Upper lobe of left lung (tissue), 6 donors: ENCODE measurements at regions not wholly inside any gene's neighbourhood (a gene's known extent, or its start where the extent isn't known, plus 50 kb on each side); places are given as distances from the start of the nearest gene placed in this dataset.

Source experiments
- ATAC-seq, 2 donors: fragments of 200-7000 bp; cut with Tn5 transposase; one replicate each; pipeline ENCODE4 v1.9.1; 2022; ENCODE audit warnings: mild to moderate bottlenecking in 2 of 2, moderate library complexity in 2 of 2; ENCODE audit not compliant: low FRiP score in 2 of 2
- DNase-seq, 2 donors: peaks; one replicate each; pipeline ENCODE4 v3.0.0-alpha.2; 2019 to 2020
- H3K27ac ChIP-seq, 4 donors: fragments of 200-600 bp; sonication (generic); one replicate each; pipeline ENCODE4 v1.5.1; 2016 to 2019
- H3K27me3 ChIP-seq, 4 donors: fragments of 200-600 bp; sonication (generic); one replicate each; pipeline ENCODE4 v1.5.1; 2017 to 2019
- H3K36me3 ChIP-seq, 4 donors: fragments of 200-600 bp; sonication (generic); one replicate each; pipeline ENCODE4 v1.5.1; 2016 to 2019
- H3K4me1 ChIP-seq, 4 donors: fragments of 200-600 bp; sonication (generic); one replicate each; pipeline ENCODE4 v1.5.1; 2018 to 2019
- H3K4me3 ChIP-seq, 4 donors: fragments of 200-600 bp; sonication (generic); one replicate each; pipeline ENCODE4 v1.5.1; 2017 to 2019; ENCODE audit warnings: mild to moderate bottlenecking in 2 of 4, moderate library complexity in 1 of 4
- H3K9me3 ChIP-seq, 4 donors: fragments of 200-600 bp; sonication (generic); one replicate each; pipeline ENCODE4 v1.5.1; 2018 to 2019
- EP300 ChIP-seq, 4 donors: sonication (generic); formaldehyde crosslinking; IDR thresholded peaks; one replicate each; pipeline ENCODE4 v1.5.1; 2017; ENCODE audit warnings: antibody characterized with exemption in 4 of 4, control low read depth in 2 of 4
- POLR2A ChIP-seq, 4 donors: fragments of 450-650 bp; IDR thresholded peaks; one replicate each; pipeline ENCODE4 v1.5.1; 2016 to 2017; ENCODE audit warnings: antibody characterized with exemption in 4 of 4, mild to moderate bottlenecking in 2 of 4
- POLR2AphosphoS5 ChIP-seq, 2 donors: sonication (generic); formaldehyde crosslinking; IDR thresholded peaks; one replicate each; pipeline ENCODE4 v1.5.1; 2017; ENCODE audit warnings: antibody characterized with exemption in 2 of 2
- WGBS, 2 donors: methylation state at CpG; one replicate each; pipeline ENCODE4 v1.1.5; 2017 to 2018; 5-methylcytosine and 5-hydroxymethylcytosine counted together
- TF ChIP-seq, protein P1 (sequence below), 6 experiments: fragments of 450-650 bp in 4 of 6; fragments of 200-600 bp in 2 of 6; sonication (generic) in 2 of 6; IDR thresholded peaks; one replicate each; pipeline ENCODE4 v1.5.1; 2016 to 2019; ENCODE audit warnings: antibody characterized with exemption in 6 of 6
- donor health status: DM: no; HTN: no; CAD: no; lungs with moderate emphysema.
- donor health status: DM: no; HTN: yes; CAD: no; lungs with severe emphysema.

DNA sequence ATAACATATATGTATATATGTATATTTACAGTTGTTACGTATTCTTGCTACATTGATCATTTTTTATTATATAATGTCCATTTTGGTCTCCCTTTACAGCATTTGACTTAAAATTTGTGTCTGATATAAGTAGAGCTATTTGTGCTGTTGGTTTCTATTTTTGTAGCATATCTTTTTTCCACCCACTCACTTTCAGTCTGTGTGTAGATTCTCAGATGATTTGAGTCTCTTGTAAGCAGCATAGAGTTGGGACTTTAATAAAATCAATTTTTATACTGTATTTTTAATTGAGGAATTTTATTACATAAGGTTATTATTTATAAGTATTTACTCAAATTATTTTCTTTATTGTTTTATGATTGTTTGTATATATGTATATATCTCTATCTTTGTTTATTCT, 1293.7 kb downstream of the TMEM121 start:
- H3K4me1 ChIP-seq = no peaks in the 10 kb centered on the region
- H3K27ac ChIP-seq = no peak overlapping the region
- no peaks in the 10 kb centered on the region for H3K36me3 ChIP-seq
- H3K4me3 ChIP-seq = no peak overlapping the region
- ATAC-seq = no peak
- no peaks in the 10 kb centered on the region for H3K27me3 ChIP-seq
- TF ChIP-seq, protein P1, sequence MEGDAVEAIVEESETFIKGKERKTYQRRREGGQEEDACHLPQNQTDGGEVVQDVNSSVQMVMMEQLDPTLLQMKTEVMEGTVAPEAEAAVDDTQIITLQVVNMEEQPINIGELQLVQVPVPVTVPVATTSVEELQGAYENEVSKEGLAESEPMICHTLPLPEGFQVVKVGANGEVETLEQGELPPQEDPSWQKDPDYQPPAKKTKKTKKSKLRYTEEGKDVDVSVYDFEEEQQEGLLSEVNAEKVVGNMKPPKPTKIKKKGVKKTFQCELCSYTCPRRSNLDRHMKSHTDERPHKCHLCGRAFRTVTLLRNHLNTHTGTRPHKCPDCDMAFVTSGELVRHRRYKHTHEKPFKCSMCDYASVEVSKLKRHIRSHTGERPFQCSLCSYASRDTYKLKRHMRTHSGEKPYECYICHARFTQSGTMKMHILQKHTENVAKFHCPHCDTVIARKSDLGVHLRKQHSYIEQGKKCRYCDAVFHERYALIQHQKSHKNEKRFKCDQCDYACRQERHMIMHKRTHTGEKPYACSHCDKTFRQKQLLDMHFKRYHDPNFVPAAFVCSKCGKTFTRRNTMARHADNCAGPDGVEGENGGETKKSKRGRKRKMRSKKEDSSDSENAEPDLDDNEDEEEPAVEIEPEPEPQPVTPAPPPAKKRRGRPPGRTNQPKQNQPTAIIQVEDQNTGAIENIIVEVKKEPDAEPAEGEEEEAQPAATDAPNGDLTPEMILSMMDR (IDR thresholded peaks at IDR 0.05) = no peak
- no peak for TF ChIP-seq EP300 (IDR thresholded peaks at IDR 0.05)
- no peak for TF ChIP-seq POLR2AphosphoS5 (IDR thresholded peaks at IDR 0.05)
- no peak for TF ChIP-seq POLR2A (IDR thresholded peaks at IDR 0.05)
- DNase-seq = no peak
- H3K9me3 ChIP-seq = no peaks in the 10 kb centered on the region
- WGBS, 2 donors = 82 to 92% methylated on average over 1 of the region's 1 CpG

DNA sequence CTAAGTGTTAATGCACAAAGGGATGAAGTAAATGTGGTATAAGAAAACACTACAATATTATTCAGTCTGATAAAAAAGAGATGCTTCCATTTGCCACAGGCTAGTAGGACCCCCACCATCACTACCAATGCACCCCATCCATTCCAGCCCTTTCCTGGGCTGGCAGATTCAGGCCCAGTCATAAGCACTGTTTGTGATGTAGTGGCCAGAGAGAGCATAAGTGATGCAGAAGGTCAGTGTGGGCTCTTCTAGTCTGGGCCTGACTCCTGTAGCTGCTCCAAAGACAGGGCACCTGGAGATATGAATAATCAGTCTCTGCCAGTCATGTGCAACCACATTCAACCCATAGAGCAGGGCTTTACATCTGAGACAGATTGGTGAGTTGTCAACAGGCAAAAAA, 1294.7 kb downstream of the TMEM121 start:
- no peaks in the 10 kb centered on the region for H3K36me3 ChIP-seq
- DNase-seq = no peak
- TF ChIP-seq POLR2A (IDR thresholded peaks at IDR 0.05) (no peak), POLR2AphosphoS5 (IDR thresholded peaks at IDR 0.05) (no peak), EP300 (IDR thresholded peaks at IDR 0.05) (no peak)
- TF ChIP-seq, protein P1 (IDR thresholded peaks at IDR 0.05) = no peak

DNA sequence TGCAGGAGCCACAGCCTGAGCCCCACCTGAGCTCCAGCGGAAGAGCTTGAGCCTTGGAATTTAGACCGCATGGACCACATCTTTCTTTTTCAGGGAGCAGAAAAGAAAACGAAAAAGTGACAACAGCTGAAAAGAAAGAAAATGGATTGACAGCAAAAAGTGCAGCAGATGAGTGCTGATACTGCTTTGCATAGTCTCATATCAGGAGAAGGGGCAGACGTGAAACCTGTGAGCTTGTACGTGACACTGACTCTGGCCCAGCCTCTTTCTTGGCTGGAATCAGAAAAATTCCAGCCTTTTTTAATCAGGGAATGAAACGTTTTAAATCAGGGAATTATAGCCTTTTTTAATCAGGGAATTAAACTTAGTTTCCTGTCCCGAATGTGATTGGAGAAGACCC, 1296.5 kb downstream of the TMEM121 start:
- H3K27me3 ChIP-seq = no peaks in the 10 kb centered on the region
- TF ChIP-seq POLR2A (IDR thresholded peaks at IDR 0.05) (no peak), POLR2AphosphoS5 (IDR thresholded peaks at IDR 0.05) (no peak), EP300 (IDR thresholded peaks at IDR 0.05) (no peak)
- TF ChIP-seq, protein P1 (IDR thresholded peaks at IDR 0.05) = no peak
- WGBS, 2 donors = 65 to 74% methylated on average over 7 of the region's 7 CpGs
- DNase-seq (no peak), ATAC-seq (no peak)
- H3K4me3 ChIP-seq = no peak overlapping the region
- no peaks in the 10 kb centered on the region for H3K9me3 ChIP-seq
- H3K36me3 ChIP-seq = no peaks in the 10 kb centered on the region
- H3K27ac ChIP-seq = no peak overlapping the region
- no peaks in the 10 kb centered on the region for H3K4me1 ChIP-seq

More for the DNA sequence above, 1294.7 kb downstream of the TMEM121 start:
- Histone ChIP-seq H3K4me1 (no peaks in the 10 kb centered on the region), H3K27ac (no peak overlapping the region), H3K9me3 (no peaks in the 10 kb centered on the region), H3K27me3 (no peaks in the 10 kb centered on the region), H3K4me3 (no peak overlapping the region)
- ATAC-seq = no peak

DNA sequence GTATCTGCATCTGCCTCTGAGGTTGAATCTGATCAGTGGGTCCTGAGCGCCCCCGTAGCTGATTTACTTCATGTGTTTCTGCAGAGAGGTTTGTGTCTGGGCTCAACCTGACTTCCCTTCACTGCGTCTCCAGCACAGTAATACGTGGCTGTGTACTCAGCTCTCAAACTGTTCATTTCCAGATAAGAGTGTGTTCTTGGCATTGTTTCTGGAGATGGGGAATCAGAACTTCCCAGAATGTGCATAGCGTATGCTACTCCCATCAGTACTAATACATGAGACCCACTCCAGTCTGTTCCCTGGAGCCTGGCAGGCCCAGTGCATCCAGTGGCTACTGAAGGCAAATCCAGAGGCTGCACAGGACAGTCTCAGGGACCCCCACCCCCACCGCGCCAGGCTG, 1297.2 kb downstream of the TMEM121 start:
- H3K36me3 ChIP-seq = no peaks in the 10 kb centered on the region
- H3K27me3 ChIP-seq = no peaks in the 10 kb centered on the region
- WGBS, 2 donors = 82 to 85% methylated on average over 7 of the region's 7 CpGs
- H3K9me3 ChIP-seq = no peaks in the 10 kb centered on the region
- TF ChIP-seq POLR2A (IDR thresholded peaks at IDR 0.05) = no peak
- no peak for TF ChIP-seq EP300 (IDR thresholded peaks at IDR 0.05)
- TF ChIP-seq POLR2AphosphoS5 (IDR thresholded peaks at IDR 0.05) = no peak
- TF ChIP-seq, protein P1 (IDR thresholded peaks at IDR 0.05) = no peak
- no peak overlapping the region for H3K27ac ChIP-seq
- ATAC-seq (no peak), DNase-seq (peak in 1 of 2 donors; percentile 34)
- no peak overlapping the region for H3K4me3 ChIP-seq
- no peaks in the 10 kb centered on the region for H3K4me1 ChIP-seq

DNA sequence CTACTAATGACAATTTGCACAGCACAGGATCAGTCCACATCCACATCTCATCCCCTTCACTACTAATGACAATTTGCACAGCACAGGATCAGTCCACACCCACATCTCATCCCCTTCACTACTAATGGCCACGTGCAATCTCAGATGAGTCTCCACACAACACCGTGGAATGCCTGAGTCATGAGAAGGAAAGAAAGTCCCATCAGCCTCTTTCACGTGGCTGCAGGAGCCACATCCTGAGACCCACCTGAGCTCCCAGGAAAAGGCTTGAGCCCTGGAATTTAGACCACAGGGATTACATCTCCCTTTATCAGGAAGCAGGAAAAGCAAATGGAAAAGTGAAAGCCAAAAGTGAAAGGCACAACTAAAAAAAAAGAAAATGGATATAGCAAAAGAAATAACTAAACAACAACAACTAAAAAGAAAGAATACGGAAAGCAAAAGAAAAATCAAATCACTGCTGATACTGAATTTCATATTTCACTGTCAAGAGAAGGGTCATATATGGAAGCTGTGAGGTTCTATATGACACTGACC, 1300.5 kb downstream of the TMEM121 start:
- DNase-seq (no peak), ATAC-seq (no peak)
- Histone ChIP-seq H3K27me3 (no peaks in the 10 kb centered on the region), H3K4me3 (no peak overlapping the region), H3K4me1 (no peaks in the 10 kb centered on the region), H3K27ac (no peak overlapping the region), H3K36me3 (no peaks in the 10 kb centered on the region), H3K9me3 (no peaks in the 10 kb centered on the region)
- TF ChIP-seq POLR2A (IDR thresholded peaks at IDR 0.05) (no peak), EP300 (IDR thresholded peaks at IDR 0.05) (no peak), POLR2AphosphoS5 (IDR thresholded peaks at IDR 0.05) (no peak)
- TF ChIP-seq, protein P1 (IDR thresholded peaks at IDR 0.05) = no peak
- 36 to 55% methylated on average over 4 of the region's 4 CpGs for WGBS, 2 donors
